ENCODE measurements at regions not wholly inside any gene's neighbourhood (a gene's known extent, or its start where the extent isn't known, plus 50 kb on each side); places are given as distances from the start of the nearest gene placed in this dataset.

DNA sequence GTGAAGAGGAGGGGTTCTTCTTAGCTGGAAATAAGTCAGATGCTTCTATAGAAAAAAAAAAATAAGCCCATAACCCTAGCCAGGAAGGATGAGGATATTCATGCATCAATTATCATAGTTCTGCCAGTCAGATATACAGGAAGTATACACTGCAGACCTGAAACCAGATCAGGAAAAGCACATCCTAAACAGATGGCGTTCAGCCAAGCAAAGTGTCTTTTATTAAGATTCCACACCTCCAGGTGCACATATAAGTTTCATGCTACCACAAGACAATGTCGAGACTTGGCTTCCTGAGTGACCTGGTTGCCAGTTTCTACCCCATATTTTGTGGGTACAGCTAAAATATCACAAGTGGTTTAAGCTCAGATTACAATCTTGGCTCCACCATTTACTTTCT is 108.3 kb downstream of the CETN3 start:
- TF ChIP-seq, protein P1, sequence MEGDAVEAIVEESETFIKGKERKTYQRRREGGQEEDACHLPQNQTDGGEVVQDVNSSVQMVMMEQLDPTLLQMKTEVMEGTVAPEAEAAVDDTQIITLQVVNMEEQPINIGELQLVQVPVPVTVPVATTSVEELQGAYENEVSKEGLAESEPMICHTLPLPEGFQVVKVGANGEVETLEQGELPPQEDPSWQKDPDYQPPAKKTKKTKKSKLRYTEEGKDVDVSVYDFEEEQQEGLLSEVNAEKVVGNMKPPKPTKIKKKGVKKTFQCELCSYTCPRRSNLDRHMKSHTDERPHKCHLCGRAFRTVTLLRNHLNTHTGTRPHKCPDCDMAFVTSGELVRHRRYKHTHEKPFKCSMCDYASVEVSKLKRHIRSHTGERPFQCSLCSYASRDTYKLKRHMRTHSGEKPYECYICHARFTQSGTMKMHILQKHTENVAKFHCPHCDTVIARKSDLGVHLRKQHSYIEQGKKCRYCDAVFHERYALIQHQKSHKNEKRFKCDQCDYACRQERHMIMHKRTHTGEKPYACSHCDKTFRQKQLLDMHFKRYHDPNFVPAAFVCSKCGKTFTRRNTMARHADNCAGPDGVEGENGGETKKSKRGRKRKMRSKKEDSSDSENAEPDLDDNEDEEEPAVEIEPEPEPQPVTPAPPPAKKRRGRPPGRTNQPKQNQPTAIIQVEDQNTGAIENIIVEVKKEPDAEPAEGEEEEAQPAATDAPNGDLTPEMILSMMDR (IDR thresholded peaks at IDR 0.05; ENCODE audit: poor library complexity) = no peak
- TF ChIP-seq EZH2 (IDR thresholded peaks at IDR 0.05; ENCODE audit: borderline replicate concordance) (no peak), EZH2phosphoT487 (IDR thresholded peaks at IDR 0.05; ENCODE audit: low read depth, severe bottlenecking, unreplicated experiment) (no peak)
